ENCODE measurements at regions not wholly inside any gene's neighbourhood (a gene's known extent, or its start where the extent isn't known, plus 50 kb on each side); places are given as distances from the start of the nearest gene placed in this dataset.

DNA sequence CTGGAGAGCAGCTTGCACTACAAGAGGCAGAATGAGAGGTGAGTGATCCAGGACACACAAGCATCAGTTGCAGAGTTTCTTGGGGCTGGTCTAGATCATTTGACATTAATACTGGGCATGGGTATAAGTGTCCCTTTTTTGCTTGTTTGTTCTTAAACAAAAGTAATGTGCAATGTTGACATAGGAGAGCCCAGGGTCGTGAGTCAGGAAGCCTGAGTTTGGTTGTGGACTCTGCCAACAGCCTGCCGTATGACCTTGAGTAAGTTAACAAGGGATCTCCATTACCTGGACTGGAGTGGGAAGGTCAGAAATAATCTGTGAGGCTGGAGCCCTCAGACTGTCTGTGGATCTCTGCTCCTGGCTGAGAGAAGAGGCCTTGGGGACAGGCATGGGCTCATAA lies 170.3 kb downstream of the KCNA5 start:
- TF ChIP-seq, protein P1, sequence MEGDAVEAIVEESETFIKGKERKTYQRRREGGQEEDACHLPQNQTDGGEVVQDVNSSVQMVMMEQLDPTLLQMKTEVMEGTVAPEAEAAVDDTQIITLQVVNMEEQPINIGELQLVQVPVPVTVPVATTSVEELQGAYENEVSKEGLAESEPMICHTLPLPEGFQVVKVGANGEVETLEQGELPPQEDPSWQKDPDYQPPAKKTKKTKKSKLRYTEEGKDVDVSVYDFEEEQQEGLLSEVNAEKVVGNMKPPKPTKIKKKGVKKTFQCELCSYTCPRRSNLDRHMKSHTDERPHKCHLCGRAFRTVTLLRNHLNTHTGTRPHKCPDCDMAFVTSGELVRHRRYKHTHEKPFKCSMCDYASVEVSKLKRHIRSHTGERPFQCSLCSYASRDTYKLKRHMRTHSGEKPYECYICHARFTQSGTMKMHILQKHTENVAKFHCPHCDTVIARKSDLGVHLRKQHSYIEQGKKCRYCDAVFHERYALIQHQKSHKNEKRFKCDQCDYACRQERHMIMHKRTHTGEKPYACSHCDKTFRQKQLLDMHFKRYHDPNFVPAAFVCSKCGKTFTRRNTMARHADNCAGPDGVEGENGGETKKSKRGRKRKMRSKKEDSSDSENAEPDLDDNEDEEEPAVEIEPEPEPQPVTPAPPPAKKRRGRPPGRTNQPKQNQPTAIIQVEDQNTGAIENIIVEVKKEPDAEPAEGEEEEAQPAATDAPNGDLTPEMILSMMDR (conservative IDR thresholded peaks at IDR 0.05 in 1 of 2, IDR thresholded peaks at IDR 0.05 in 1 of 2; ENCODE audit: extremely low read depth in 1 of 2, insufficient read depth in 1 of 2, low read depth in 1 of 2, low read length in 2 of 2): no peak
- no peak for TF ChIP-seq EZH2 (IDR thresholded peaks at IDR 0.05; ENCODE audit: borderline replicate concordance, low read length)
